SK-N-SH (cell line): ENCODE measurements at regions not wholly inside any gene's neighbourhood (a gene's known extent, or its start where the extent isn't known, plus 50 kb on each side); places are given as distances from the start of the nearest gene placed in this dataset.

Source experiments
- CTCF ChIA-PET: fragments of 300-600, 350-600 bp; formaldehyde crosslinking; extraction: SDS; loops from one replicate; lab custom pipeline; 2021; lab: Yijun Ruan, JAX
- POLR2A ChIA-PET: fragments of 350-600 bp; sonication (Branson Sonifier 250); formaldehyde crosslinking; extraction: SDS; loops from one replicate; lab custom pipeline; 2020; ENCODE audit warnings: antibody characterized with exemption, inconsistent platforms; lab: Yijun Ruan, JAX
- DNase-seq: peaks from one replicate; pipeline ENCODE4 v3.0.0; 2012
- H2AFZ ChIP-seq: fragments of 200-600 bp; sonication (generic); 2 replicates; pipeline ENCODE4 v1.8.1; 2016; ENCODE audit warnings: antibody characterized with exemption, mild to moderate bottlenecking, low read depth
- H3F3A ChIP-seq: fragments of 200-600 bp; sonication (generic); replicated peaks from 2 replicates; pipeline ENCODE3; 2016; ENCODE audit warnings: antibody characterized with exemption, mild to moderate bottlenecking; ENCODE audit not compliant: insufficient read depth
- H3K27ac ChIP-seq, 2 experiments: fragments of 200-500 bp in 1 of 2; fragments of 200-600 bp in 1 of 2; sonication (Bioruptor generic) in 1 of 2; sonication (generic), shearing (Covaris generic) in 1 of 2; 2 replicates each; pipeline versions ENCODE4 v1.5.1 to v1.6.1; 2014 to 2016; ENCODE audit warnings: low read depth in 2 of 2, inconsistent platforms in 1 of 2, low read length in 1 of 2, mild to moderate bottlenecking in 1 of 2, mixed read lengths in 1 of 2
- H3K27me3 ChIP-seq: fragments of 200-600 bp; sonication (generic), shearing (Covaris generic); 2 replicates; pipeline ENCODE4 v1.6.1; 2016; ENCODE audit warnings: mixed run types; ENCODE audit not compliant: insufficient read depth
- H3K36me3 ChIP-seq, 2 experiments: fragments of 200-500 bp in 1 of 2; fragments of 200-600 bp in 1 of 2; sonication (Bioruptor generic) in 1 of 2; sonication (generic) in 1 of 2; replicated peaks in 1 of 2; 2 replicates each; pipeline versions ENCODE3 to v1.5.1; 2014 to 2016; ENCODE audit warnings: low read length in 1 of 2, mild to moderate bottlenecking in 1 of 2; ENCODE audit not compliant: insufficient read depth in 2 of 2, control insufficient read depth in 1 of 2
- H3K4me1 ChIP-seq, 2 experiments: fragments of 200-500 bp in 1 of 2; fragments of 200-600 bp in 1 of 2; sonication (Bioruptor generic) in 1 of 2; sonication (generic), shearing (Covaris generic) in 1 of 2; 2 replicates each; pipeline versions ENCODE4 v1.5.1 to v1.6.1; 2014 to 2016; ENCODE audit warnings: low read depth in 1 of 2, low read length in 1 of 2, mixed run types in 1 of 2; ENCODE audit not compliant: insufficient read depth in 2 of 2, control insufficient read depth in 1 of 2
- H3K4me2 ChIP-seq: fragments of 200-600 bp; sonication (generic), shearing (Covaris generic); 2 replicates; pipeline ENCODE4 v1.6.1; 2017; ENCODE audit warnings: mixed run types
- H3K4me3 ChIP-seq, 2 experiments: fragments of 200-500 bp in 1 of 2; fragments of 200-600 bp in 1 of 2; sonication (Bioruptor generic) in 1 of 2; sonication (generic), shearing (Covaris generic) in 1 of 2; 2 replicates each; pipeline versions ENCODE4 v1.5.1 to v1.8.1; 2014 to 2016; ENCODE audit warnings: low read depth in 2 of 2, inconsistent platforms in 1 of 2, low read length in 1 of 2, mild to moderate bottlenecking in 1 of 2, mixed read lengths in 1 of 2, moderate library complexity in 1 of 2
- H3K79me2 ChIP-seq: fragments of 200-600 bp; sonication (generic); 2 replicates; pipeline ENCODE4 v1.8.1; 2017; ENCODE audit warnings: mild to moderate bottlenecking; ENCODE audit not compliant: insufficient read depth
- H3K9ac ChIP-seq: fragments of 200-600 bp; sonication (generic); 2 replicates; pipeline ENCODE4 v1.6.1; 2017; ENCODE audit warnings: mixed run types
- H3K9me2 ChIP-seq: fragments of 200-600 bp; sonication (generic); 2 replicates; pipeline ENCODE4 v1.6.1; 2017; ENCODE audit warnings: mixed run types
- H3K9me3 ChIP-seq: fragments of 200-600 bp; sonication (generic); 2 replicates; pipeline ENCODE4 v1.6.1; 2017; ENCODE audit warnings: mixed run types, mild to moderate bottlenecking, moderate library complexity
- H4K20me1 ChIP-seq: fragments of 200-600 bp; sonication (generic); 2 replicates; pipeline ENCODE4 v1.6.1; 2017; ENCODE audit warnings: mild to moderate bottlenecking, mixed run types; ENCODE audit not compliant: insufficient read depth
- FOSL2 ChIP-seq: IDR thresholded peaks from 2 replicates; pipeline ENCODE4 v1.4.0; 2012; ENCODE audit warnings: low read depth, mild to moderate bottlenecking, moderate library complexity, borderline replicate concordance
- FOXM1 ChIP-seq: IDR thresholded peaks from 2 replicates; pipeline ENCODE4 v1.4.0; 2012; ENCODE audit warnings: low read depth, mild to moderate bottlenecking
- JUND ChIP-seq: IDR thresholded peaks from 2 replicates; pipeline ENCODE4 v1.4.0; 2012
- NFIC ChIP-seq: IDR thresholded peaks from 2 replicates; pipeline ENCODE4 v1.4.0; 2012; ENCODE audit warnings: borderline replicate concordance
- POLR2AphosphoS5 ChIP-seq: IDR thresholded peaks from 2 replicates; pipeline ENCODE4 v1.6.1; 2012; ENCODE audit warnings: low read depth, low read length
- RXRA ChIP-seq: IDR thresholded peaks from 2 replicates; pipeline ENCODE4 v1.4.0; 2012; ENCODE audit warnings: low read depth, mild to moderate bottlenecking, borderline replicate concordance
- SMC3 ChIP-seq: IDR thresholded peaks from 2 replicates; pipeline ENCODE4 v1.6.1; 2012; ENCODE audit warnings: low read depth, low read length, improper control_type of control experiment
- WGBS: methylation state at CpG from one replicate; pipeline ENCODE4 v1.1.6; 2017; ENCODE audit warnings: low lambda C conversion rate; 5-methylcytosine and 5-hydroxymethylcytosine counted together
- TF ChIP-seq, protein P1 (sequence below): fragments of 150-350 bp; IDR thresholded peaks from 2 replicates; pipeline ENCODE4 v1.6.1; 2016; ENCODE audit warnings: mild to moderate bottlenecking, low read depth, low read length
- TF ChIP-seq, protein P2 (sequence below): fragments of 150-350 bp; IDR thresholded peaks from 2 replicates; pipeline ENCODE4 v1.6.1; 2017; ENCODE audit warnings: antibody characterized with exemption, low read length, low read depth, borderline replicate concordance
- TF ChIP-seq, protein P3 (sequence below): IDR thresholded peaks from 2 replicates; pipeline ENCODE4 v1.4.0; 2012; ENCODE audit warnings: low read depth, borderline replicate concordance
- TF ChIP-seq, protein P4 (sequence below): IDR thresholded peaks from 2 replicates; pipeline ENCODE4 v1.4.0; 2012; ENCODE audit warnings: low read depth, borderline replicate concordance
- TF ChIP-seq, protein P5 (sequence below): IDR thresholded peaks from 2 replicates; pipeline ENCODE4 v1.6.1; 2012; ENCODE audit warnings: mild to moderate bottlenecking, low read depth, low read length, moderate library complexity

DNA sequence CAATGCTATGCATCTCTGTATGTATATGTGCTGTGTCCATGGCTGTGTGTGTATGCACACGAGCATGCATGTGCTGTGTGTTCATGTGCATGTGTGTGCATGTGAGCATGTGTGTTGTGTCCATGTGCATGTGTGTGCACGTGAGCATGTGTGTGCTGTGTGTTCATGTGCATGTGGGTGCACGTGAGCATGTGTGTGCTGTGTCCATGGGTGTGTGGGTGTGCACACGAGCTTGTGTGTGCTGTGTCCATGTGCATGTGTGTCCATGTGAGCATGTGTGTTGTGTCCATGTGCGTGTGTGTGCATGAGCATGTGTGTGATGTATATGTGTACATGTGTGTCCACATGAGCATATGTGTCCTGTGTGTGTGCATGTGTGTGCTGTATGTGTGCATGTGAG is 414.4 kb upstream of the SALL3 start:
- no peak overlapping the region for H3K4me3 ChIP-seq
- H3F3A ChIP-seq, result no peaks in the 10 kb centered on the region
- no peaks in the 10 kb centered on the region for H3K4me1 ChIP-seq
- no peaks in the 10 kb centered on the region for H3K9me3 ChIP-seq
- CTCF ChIA-PET, result no interaction called here
- no peak overlapping the region for H3K27ac ChIP-seq
- H4K20me1 ChIP-seq, result no peaks in the 10 kb centered on the region
- H2AFZ ChIP-seq, result no peak overlapping the region
- 13% methylated on average over 5 of the region's 5 CpGs for WGBS
- H3K9ac ChIP-seq, result no peak overlapping the region
- H3K79me2 ChIP-seq, result no peaks in the 10 kb centered on the region
- no peaks in the 10 kb centered on the region for H3K36me3 ChIP-seq
- POLR2A ChIA-PET, result no interaction called here
- DNase-seq, result no peak
- H3K9me2 ChIP-seq, result 0 out of 2 replicates have a peak, but pooled peaks cover 3% of the 10 kb centered on the region
- H3K27me3 ChIP-seq, result no peaks in the 10 kb centered on the region
- TF ChIP-seq JUND (no peak), SMC3 (no peak), NFIC (no peak), FOSL2 (no peak), RXRA (no peak), POLR2AphosphoS5 (no peak), FOXM1 (no peak)
- TF ChIP-seq, protein P1, sequence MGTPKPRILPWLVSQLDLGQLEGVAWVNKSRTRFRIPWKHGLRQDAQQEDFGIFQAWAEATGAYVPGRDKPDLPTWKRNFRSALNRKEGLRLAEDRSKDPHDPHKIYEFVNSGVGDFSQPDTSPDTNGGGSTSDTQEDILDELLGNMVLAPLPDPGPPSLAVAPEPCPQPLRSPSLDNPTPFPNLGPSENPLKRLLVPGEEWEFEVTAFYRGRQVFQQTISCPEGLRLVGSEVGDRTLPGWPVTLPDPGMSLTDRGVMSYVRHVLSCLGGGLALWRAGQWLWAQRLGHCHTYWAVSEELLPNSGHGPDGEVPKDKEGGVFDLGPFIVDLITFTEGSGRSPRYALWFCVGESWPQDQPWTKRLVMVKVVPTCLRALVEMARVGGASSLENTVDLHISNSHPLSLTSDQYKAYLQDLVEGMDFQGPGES, result no peak
- TF ChIP-seq, protein P2, sequence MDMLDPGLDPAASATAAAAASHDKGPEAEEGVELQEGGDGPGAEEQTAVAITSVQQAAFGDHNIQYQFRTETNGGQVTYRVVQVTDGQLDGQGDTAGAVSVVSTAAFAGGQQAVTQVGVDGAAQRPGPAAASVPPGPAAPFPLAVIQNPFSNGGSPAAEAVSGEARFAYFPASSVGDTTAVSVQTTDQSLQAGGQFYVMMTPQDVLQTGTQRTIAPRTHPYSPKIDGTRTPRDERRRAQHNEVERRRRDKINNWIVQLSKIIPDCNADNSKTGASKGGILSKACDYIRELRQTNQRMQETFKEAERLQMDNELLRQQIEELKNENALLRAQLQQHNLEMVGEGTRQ, result no peak
- TF ChIP-seq, protein P3, sequence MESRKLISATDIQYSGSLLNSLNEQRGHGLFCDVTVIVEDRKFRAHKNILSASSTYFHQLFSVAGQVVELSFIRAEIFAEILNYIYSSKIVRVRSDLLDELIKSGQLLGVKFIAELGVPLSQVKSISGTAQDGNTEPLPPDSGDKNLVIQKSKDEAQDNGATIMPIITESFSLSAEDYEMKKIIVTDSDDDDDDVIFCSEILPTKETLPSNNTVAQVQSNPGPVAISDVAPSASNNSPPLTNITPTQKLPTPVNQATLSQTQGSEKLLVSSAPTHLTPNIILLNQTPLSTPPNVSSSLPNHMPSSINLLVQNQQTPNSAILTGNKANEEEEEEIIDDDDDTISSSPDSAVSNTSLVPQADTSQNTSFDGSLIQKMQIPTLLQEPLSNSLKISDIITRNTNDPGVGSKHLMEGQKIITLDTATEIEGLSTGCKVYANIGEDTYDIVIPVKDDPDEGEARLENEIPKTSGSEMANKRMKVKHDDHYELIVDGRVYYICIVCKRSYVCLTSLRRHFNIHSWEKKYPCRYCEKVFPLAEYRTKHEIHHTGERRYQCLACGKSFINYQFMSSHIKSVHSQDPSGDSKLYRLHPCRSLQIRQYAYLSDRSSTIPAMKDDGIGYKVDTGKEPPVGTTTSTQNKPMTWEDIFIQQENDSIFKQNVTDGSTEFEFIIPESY, result no peak
- TF ChIP-seq, protein P4, sequence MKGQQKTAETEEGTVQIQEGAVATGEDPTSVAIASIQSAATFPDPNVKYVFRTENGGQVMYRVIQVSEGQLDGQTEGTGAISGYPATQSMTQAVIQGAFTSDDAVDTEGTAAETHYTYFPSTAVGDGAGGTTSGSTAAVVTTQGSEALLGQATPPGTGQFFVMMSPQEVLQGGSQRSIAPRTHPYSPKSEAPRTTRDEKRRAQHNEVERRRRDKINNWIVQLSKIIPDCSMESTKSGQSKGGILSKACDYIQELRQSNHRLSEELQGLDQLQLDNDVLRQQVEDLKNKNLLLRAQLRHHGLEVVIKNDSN, result no peak
- TF ChIP-seq, protein P5, sequence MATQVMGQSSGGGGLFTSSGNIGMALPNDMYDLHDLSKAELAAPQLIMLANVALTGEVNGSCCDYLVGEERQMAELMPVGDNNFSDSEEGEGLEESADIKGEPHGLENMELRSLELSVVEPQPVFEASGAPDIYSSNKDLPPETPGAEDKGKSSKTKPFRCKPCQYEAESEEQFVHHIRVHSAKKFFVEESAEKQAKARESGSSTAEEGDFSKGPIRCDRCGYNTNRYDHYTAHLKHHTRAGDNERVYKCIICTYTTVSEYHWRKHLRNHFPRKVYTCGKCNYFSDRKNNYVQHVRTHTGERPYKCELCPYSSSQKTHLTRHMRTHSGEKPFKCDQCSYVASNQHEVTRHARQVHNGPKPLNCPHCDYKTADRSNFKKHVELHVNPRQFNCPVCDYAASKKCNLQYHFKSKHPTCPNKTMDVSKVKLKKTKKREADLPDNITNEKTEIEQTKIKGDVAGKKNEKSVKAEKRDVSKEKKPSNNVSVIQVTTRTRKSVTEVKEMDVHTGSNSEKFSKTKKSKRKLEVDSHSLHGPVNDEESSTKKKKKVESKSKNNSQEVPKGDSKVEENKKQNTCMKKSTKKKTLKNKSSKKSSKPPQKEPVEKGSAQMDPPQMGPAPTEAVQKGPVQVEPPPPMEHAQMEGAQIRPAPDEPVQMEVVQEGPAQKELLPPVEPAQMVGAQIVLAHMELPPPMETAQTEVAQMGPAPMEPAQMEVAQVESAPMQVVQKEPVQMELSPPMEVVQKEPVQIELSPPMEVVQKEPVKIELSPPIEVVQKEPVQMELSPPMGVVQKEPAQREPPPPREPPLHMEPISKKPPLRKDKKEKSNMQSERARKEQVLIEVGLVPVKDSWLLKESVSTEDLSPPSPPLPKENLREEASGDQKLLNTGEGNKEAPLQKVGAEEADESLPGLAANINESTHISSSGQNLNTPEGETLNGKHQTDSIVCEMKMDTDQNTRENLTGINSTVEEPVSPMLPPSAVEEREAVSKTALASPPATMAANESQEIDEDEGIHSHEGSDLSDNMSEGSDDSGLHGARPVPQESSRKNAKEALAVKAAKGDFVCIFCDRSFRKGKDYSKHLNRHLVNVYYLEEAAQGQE, result no peak
- TF ChIP-seq, all 33 proteins: peak for 0
- no peak overlapping the region for H3K4me2 ChIP-seq
